ENCODE measurements at regions not wholly inside any gene's neighbourhood (a gene's known extent, or its start where the extent isn't known, plus 50 kb on each side); places are given as distances from the start of the nearest gene placed in this dataset.

DNA sequence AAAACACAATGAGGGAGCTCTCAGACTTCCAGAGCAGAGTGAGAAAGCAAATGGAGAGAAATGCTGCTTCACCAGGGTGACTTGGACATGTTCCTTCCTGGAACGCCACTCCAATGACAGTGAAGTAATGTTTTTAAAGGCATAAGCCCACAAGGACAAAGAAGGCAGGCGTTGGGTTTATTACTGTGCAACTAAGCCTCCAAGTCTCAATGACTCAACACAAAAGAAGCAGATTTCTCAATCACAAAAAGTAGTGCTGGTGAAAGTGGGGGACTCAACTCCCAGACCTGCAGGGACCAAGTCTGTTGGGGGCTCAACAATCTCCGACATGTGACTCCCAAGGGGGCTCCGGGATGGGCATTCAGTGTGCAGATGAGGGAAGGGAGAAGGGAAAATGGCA, 505.2 kb downstream of the BCL11B start:
- TF ChIP-seq POLR2A (IDR thresholded peaks at IDR 0.05) (no peak), EP300 (IDR thresholded peaks at IDR 0.05) (no peak)
- TF ChIP-seq, protein P1, sequence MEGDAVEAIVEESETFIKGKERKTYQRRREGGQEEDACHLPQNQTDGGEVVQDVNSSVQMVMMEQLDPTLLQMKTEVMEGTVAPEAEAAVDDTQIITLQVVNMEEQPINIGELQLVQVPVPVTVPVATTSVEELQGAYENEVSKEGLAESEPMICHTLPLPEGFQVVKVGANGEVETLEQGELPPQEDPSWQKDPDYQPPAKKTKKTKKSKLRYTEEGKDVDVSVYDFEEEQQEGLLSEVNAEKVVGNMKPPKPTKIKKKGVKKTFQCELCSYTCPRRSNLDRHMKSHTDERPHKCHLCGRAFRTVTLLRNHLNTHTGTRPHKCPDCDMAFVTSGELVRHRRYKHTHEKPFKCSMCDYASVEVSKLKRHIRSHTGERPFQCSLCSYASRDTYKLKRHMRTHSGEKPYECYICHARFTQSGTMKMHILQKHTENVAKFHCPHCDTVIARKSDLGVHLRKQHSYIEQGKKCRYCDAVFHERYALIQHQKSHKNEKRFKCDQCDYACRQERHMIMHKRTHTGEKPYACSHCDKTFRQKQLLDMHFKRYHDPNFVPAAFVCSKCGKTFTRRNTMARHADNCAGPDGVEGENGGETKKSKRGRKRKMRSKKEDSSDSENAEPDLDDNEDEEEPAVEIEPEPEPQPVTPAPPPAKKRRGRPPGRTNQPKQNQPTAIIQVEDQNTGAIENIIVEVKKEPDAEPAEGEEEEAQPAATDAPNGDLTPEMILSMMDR (IDR thresholded peaks at IDR 0.05), result no peak
